ENCODE measurements at regions not wholly inside any gene's neighbourhood (a gene's known extent, or its start where the extent isn't known, plus 50 kb on each side); places are given as distances from the start of the nearest gene placed in this dataset.

- TF ChIP-seq CTCF (conservative IDR thresholded peaks at IDR 0.05; ENCODE audit: low read length) (no peak), EZH2phosphoT487 (IDR thresholded peaks at IDR 0.05; ENCODE audit: borderline replicate concordance) (no peak)
Observed at GRCh38 chr3:194773771-194774455, 88.2 kb downstream of the FAM43A start.

Data from Loucy (cell line).